K562 (cell line): ENCODE measurements at regions not wholly inside any gene's neighbourhood (a gene's known extent, or its start where the extent isn't known, plus 50 kb on each side); places are given as distances from the start of the nearest gene placed in this dataset.

Source experiments
- ATAC-seq: fragments of 200-7000 bp; cut with Tn5 transposase; 3 replicates; pipeline ENCODE4 v1.9.1; 2020; ENCODE audit warnings: moderate library complexity
- BruUV-seq: library from RNA; stranded (reverse); fragments of 400-500 nt; replicated peaks from 2 replicates; lab custom pipeline; 2021; lab: Mats Ljungman, UMichigan
- CTCF ChIA-PET: fragments of 300-600 bp; formaldehyde crosslinking; extraction: SDS; loops from one replicate; lab custom pipeline; 2021; ENCODE audit warnings: low intra/inter-chr PET ratio; lab: Yijun Ruan, JAX
- POLR2A ChIA-PET: fragments of 300-600, 350-650 bp; sonication (Branson Sonifier 250); formaldehyde crosslinking; extraction: SDS; loops from one replicate; lab custom pipeline; 2021; ENCODE audit warnings: antibody characterized with exemption, inconsistent platforms; lab: Yijun Ruan, JAX
- DNase-seq, 4 experiments: peaks; one replicate each; pipeline versions ENCODE4 v3.0.0 to v3.0.0-alpha.2; 2011 to 2018; ENCODE audit warnings: low spot score in 3 of 4, mixed read lengths in 3 of 4; ENCODE audit errors: extremely low read depth in 1 of 4
- FAIRE-seq: peaks from 2 replicates; lab custom pipeline; 2011; peaks lifted over from hg19 to GRCh38; lab: Jason Lieb, UNC
- H2AFZ ChIP-seq: 2 replicates; pipeline ENCODE4 v1.6.0; 2011; ENCODE audit warnings: low read depth, low read length, control low read depth, inconsistent platforms
- H3K27ac ChIP-seq: fragments of 200-600 bp; 3 replicates; pipeline ENCODE4 v1.8.0; 2011; ENCODE audit warnings: low read depth, mild to moderate bottlenecking, control low read depth, inconsistent platforms, low read length, moderate library complexity, mixed read lengths; ENCODE audit errors: extremely low read depth
- H3K27me3 ChIP-seq, 2 experiments: fragments of 300-600 bp in 1 of 2; 2 replicates in 1 of 2; 3 replicates in 1 of 2; pipeline versions ENCODE4 v1.6.0 to v1.8.0; 2011; ENCODE audit warnings: inconsistent platforms in 2 of 2, low read length in 2 of 2, mild to moderate bottlenecking in 1 of 2, mixed read lengths in 1 of 2, moderate library complexity in 1 of 2; ENCODE audit not compliant: control insufficient read depth in 2 of 2, insufficient read depth in 2 of 2
- H3K36me3 ChIP-seq: fragments of 300-600 bp; 3 replicates; pipeline ENCODE4 v1.8.0; 2011; ENCODE audit warnings: mild to moderate bottlenecking, low read length, inconsistent platforms; ENCODE audit not compliant: control insufficient read depth, insufficient read depth
- H3K4me1 ChIP-seq, 2 experiments: fragments of 200-600 bp in 1 of 2; replicated peaks in 1 of 2; 2 replicates in 1 of 2; 3 replicates in 1 of 2; pipeline versions ENCODE4 v1.5.1 to v1.8.0; 2011; ENCODE audit warnings: inconsistent platforms in 2 of 2, low read length in 2 of 2, mild to moderate bottlenecking in 1 of 2, mixed read lengths in 1 of 2, moderate library complexity in 1 of 2; ENCODE audit not compliant: control insufficient read depth in 2 of 2, insufficient read depth in 2 of 2
- H3K4me2 ChIP-seq: 2 replicates; pipeline ENCODE4 v1.6.1; 2011; ENCODE audit warnings: low read length, control low read depth, inconsistent platforms, mixed read lengths; ENCODE audit not compliant: insufficient read depth
- H3K4me3 ChIP-seq: fragments of 200-600 bp; sonication (generic), shearing (Covaris generic); 2 replicates; pipeline ENCODE4 v1.5.1; 2016; ENCODE audit warnings: control low read depth, inconsistent platforms
- H3K79me2 ChIP-seq: fragments of 200-600 bp; 3 replicates; pipeline ENCODE4 v1.8.0; 2011; ENCODE audit warnings: low read length, inconsistent platforms; ENCODE audit not compliant: control insufficient read depth, insufficient read depth
- H3K9ac ChIP-seq, 2 experiments: 2 replicates each; pipeline versions ENCODE4 v1.6.0 to v1.6.1; 2011; ENCODE audit warnings: low read depth in 2 of 2, low read length in 2 of 2, control low read depth in 1 of 2, inconsistent platforms in 1 of 2, mild to moderate bottlenecking in 1 of 2, mixed read lengths in 1 of 2; ENCODE audit not compliant: insufficient read depth in 1 of 2
- H3K9me1 ChIP-seq: one replicate; pipeline ENCODE4 v1.6.0; 2011; ENCODE audit warnings: inconsistent platforms, mild to moderate bottlenecking, low read length, moderate library complexity; ENCODE audit not compliant: control insufficient read depth, insufficient read depth
- H3K9me3 ChIP-seq: replicated peaks from 2 replicates; pipeline ENCODE4 v1.5.1; 2011; ENCODE audit warnings: low read depth, low read length, inconsistent platforms; ENCODE audit not compliant: control insufficient read depth, insufficient read depth
- H4K20me1 ChIP-seq: replicated peaks from 2 replicates; pipeline ENCODE4 v1.6.1; 2011; ENCODE audit warnings: low read length, inconsistent platforms, mixed read lengths; ENCODE audit not compliant: control insufficient read depth, insufficient read depth
- BMI1 ChIP-seq: fragments of 150-350 bp; IDR thresholded peaks from 2 replicates; pipeline ENCODE4 v1.6.1; 2014; ENCODE audit warnings: low read length
- C11orf30 ChIP-seq: fragments of 450-650 bp; IDR thresholded peaks from 2 replicates; pipeline ENCODE4 v1.6.1; 2016; ENCODE audit warnings: low read depth, mild to moderate bottlenecking
- HMG20A ChIP-seq: fragments of 450-650 bp; formaldehyde crosslinking; conservative IDR thresholded peaks from 2 replicates; pipeline ENCODE4 v1.4.0; 2020; ENCODE audit warnings: mild to moderate bottlenecking, mixed read lengths
- KDM1A ChIP-seq, 2 experiments: fragments of 450-650 bp; IDR thresholded peaks; 2 replicates each; pipeline ENCODE4 v1.6.1; 2016; ENCODE audit warnings: mild to moderate bottlenecking in 2 of 2
- MCM2 ChIP-seq: fragments of 450-650 bp; IDR thresholded peaks from 2 replicates; pipeline ENCODE4 v1.6.1; 2017; ENCODE audit warnings: low read depth, mild to moderate bottlenecking
- PHF20 ChIP-seq: fragments of 450-650 bp; IDR thresholded peaks from 2 replicates; pipeline ENCODE4 v1.6.1; 2018; ENCODE audit not compliant: partially characterized antibody
- SIN3B ChIP-seq: fragments of 450-650 bp; IDR thresholded peaks from 2 replicates; pipeline ENCODE4 v1.6.1; 2017; ENCODE audit warnings: low read depth, mild to moderate bottlenecking, moderate library complexity
- UBTF ChIP-seq, 2 experiments: IDR thresholded peaks; 2 replicates each; pipeline ENCODE4 v1.6.1; 2012; ENCODE audit warnings: improper control_type of control experiment in 2 of 2, low read depth in 2 of 2, low read length in 2 of 2, borderline replicate concordance in 1 of 2
- ZNF354B ChIP-seq: fragments of 250-450 bp; sonication (Bioruptor Pico); IDR thresholded peaks from 2 replicates; pipeline ENCODE4 v1.4.0; 2020
- WGBS: fragments of 100-300 bp; shearing (Covaris generic); methylation state at CpG from one replicate; pipeline ENCODE4 v1.1.6; 2016; ENCODE audit warnings: low coverage, mixed read lengths; ENCODE audit not compliant: insufficient coverage; ENCODE audit errors: missing lambda C conversion rate; 5-methylcytosine and 5-hydroxymethylcytosine counted together
- in situ Hi-C: fragments of 300-500 bp; cut with MboI; formaldehyde crosslinking; loops from 4 replicates; pipeline ENCODE4 v1.15.0; 2018; ENCODE audit warnings: inconsistent platforms, mixed read lengths
- intact Hi-C: fragments of 100-400 bp; cut with micrococcal nuclease; formaldehyde crosslinking; loops from 2 replicates; pipeline ENCODE4 v1.14.2; 2022
- TF ChIP-seq, protein P1 (sequence below), 2 experiments: fragments of 450-650 bp; conservative IDR thresholded peaks; 2 replicates each; pipeline ENCODE4 v1.6.1; 2017; ENCODE audit warnings: mild to moderate bottlenecking in 2 of 2, moderate library complexity in 2 of 2
- TF ChIP-seq, protein P2 (sequence below): fragments of 450-650 bp; formaldehyde crosslinking; IDR thresholded peaks from 2 replicates; pipeline ENCODE4 v1.4.0; 2022; ENCODE audit warnings: missing genetic modification characterization

DNA sequence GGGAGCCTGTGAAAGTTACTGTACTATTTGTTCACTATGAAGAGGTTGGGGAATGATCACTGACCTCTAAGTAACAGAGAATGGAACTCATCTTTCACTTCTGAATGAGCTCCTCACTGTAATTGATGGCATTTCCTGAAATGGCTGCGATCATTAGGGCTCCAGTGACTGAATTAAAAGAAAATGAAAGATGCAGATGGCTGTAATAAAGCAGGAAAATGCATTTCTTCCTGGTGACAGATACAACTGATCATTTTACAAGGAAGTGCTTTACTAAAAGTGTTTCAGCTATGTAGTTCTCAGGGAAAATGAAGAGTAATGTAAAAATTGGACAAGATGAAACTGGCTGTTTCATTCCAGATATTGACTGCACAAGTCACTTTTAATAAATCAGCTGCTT, 1200.6 kb upstream of the NUDT12 start:
- in situ Hi-C loops (no loop called here), intact Hi-C loops (no loop called here)
- H2AFZ ChIP-seq = no peak overlapping the region
- WGBS = 0% methylated on average over 1 of the region's 1 CpG
- FAIRE-seq (no peak), DNase-seq (no peak), ATAC-seq (no peak)
- no peaks in the 10 kb centered on the region for H3K27me3 ChIP-seq
- POLR2A ChIA-PET = no interaction called here
- no peaks in the 10 kb centered on the region for H4K20me1 ChIP-seq
- H3K4me1 ChIP-seq = no peaks in the 10 kb centered on the region
- no peak overlapping the region for H3K4me3 ChIP-seq
- no peak overlapping the region for H3K27ac ChIP-seq
- CTCF ChIA-PET = no interaction called here
- no peak overlapping the region for H3K4me2 ChIP-seq
- no peak overlapping the region for H3K9ac ChIP-seq
- no peaks in the 10 kb centered on the region for H3K9me1 ChIP-seq
- no TSS peak for BruUV-seq
- H3K36me3 ChIP-seq = no peaks in the 10 kb centered on the region
- no peaks in the 10 kb centered on the region for H3K79me2 ChIP-seq
- no peaks in the 10 kb centered on the region for H3K9me3 ChIP-seq
- TF ChIP-seq BMI1 = no peak
- TF ChIP-seq UBTF (IDR thresholded peaks at IDR 0.05; ENCODE audit: borderline replicate concordance in 1 of 2, low read depth in 2 of 2, low read length in 2 of 2) = no peak
- TF ChIP-seq, protein P1, sequence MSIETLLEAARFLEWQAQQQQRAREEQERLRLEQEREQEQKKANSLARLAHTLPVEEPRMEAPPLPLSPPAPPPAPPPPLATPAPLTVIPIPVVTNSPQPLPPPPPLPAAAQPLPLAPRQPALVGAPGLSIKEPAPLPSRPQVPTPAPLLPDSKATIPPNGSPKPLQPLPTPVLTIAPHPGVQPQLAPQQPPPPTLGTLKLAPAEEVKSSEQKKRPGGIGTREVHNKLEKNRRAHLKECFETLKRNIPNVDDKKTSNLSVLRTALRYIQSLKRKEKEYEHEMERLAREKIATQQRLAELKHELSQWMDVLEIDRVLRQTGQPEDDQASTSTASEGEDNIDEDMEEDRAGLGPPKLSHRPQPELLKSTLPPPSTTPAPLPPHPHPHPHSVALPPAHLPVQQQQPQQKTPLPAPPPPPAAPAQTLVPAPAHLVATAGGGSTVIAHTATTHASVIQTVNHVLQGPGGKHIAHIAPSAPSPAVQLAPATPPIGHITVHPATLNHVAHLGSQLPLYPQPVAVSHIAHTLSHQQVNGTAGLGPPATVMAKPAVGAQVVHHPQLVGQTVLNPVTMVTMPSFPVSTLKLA (conservative IDR thresholded peaks at IDR 0.05) = no peak
- no peak for TF ChIP-seq C11orf30
- no peak for TF ChIP-seq SIN3B
- TF ChIP-seq MCM2 = no peak
- TF ChIP-seq, protein P2, sequence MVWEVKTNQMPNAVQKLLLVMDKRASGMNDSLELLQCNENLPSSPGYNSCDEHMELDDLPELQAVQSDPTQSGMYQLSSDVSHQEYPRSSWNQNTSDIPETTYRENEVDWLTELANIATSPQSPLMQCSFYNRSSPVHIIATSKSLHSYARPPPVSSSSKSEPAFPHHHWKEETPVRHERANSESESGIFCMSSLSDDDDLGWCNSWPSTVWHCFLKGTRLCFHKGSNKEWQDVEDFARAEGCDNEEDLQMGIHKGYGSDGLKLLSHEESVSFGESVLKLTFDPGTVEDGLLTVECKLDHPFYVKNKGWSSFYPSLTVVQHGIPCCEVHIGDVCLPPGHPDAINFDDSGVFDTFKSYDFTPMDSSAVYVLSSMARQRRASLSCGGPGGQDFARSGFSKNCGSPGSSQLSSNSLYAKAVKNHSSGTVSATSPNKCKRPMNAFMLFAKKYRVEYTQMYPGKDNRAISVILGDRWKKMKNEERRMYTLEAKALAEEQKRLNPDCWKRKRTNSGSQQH (CRISPR knock-in tag) = no peak
- no peak for TF ChIP-seq HMG20A (CRISPR knock-in tag)
- TF ChIP-seq PHF20 = no peak
- no peak for TF ChIP-seq KDM1A (IDR thresholded peaks at IDR 0.05)
- no peak for TF ChIP-seq ZNF354B (CRISPR knock-in tag)
